ENCODE measurements at regions not wholly inside any gene's neighbourhood (a gene's known extent, or its start where the extent isn't known, plus 50 kb on each side); places are given as distances from the start of the nearest gene placed in this dataset.

DNA sequence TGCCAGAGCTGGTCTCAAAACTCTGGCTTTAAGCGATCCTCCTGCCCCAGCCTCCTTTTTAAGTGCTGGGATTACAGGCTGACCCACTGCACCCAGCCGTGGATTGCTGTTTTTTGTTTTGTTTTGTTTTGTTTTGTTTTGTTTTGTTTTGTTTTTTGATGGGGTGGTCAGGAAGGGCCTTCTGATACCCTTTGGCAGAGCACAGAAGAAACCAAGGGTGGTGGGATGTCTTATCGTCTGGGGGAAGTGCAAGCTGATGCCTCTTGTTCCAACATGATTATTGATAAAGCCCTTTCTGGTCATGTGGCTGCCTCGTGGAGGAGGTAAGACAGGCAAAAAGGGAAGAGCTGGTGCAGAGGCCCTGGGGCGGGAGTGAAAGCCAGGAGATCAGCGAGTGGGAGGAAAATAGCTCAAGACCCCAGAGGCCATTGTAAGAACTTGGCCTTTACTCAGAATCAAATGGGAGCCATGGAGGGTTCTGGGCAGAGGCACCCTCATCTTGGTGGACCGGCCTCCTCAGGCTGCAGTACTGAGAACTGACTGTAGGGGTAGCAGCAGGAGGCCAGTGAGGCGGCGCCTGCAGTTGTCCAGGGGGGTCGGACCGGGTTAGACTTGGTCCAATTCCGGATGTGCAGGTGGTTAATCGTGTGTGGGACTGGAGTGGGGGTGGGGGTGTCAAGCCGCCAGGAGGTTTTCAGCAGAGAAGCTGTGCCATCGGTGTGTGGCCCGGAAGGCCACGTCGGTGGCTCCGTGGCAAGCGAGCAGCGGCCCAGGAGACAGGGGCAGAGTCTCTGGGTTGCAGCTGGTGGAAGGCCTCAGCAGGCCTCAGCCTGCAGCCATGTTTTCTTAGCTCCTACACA lies 84.4 kb upstream of the GSE1 start:
- H4K5ac ChIP-seq (ENCODE audit: insufficient read length, low read depth, low read length): no peak overlapping the region
- H3K9ac ChIP-seq (ENCODE audit: extremely low read depth, insufficient read length, low read length): no peak overlapping the region
- H2AK5ac ChIP-seq (ENCODE audit: insufficient read length, low read length): no peak overlapping the region
- H3K27ac ChIP-seq (ENCODE audit: insufficient read length, low read depth, low read length): no peak overlapping the region
- H3K27me3 ChIP-seq (ENCODE audit: insufficient read depth, low read length): no peaks in the 10 kb centered on the region
- no peak overlapping the region for H3T11ph ChIP-seq (ENCODE audit: low read length)
- H3K4me1 ChIP-seq (ENCODE audit: insufficient read depth, low read length): peaks cover 3% of the 10 kb centered on the region; the same call in 1 of the 2 replicates
- no peak overlapping the region for H3K27ac Mint-ChIP-seq
- H4K20me1 ChIP-seq (ENCODE audit: control insufficient read depth, insufficient read depth, insufficient read length): no peaks in the 10 kb centered on the region
- H2AFZ ChIP-seq (ENCODE audit: low read length): no peak overlapping the region
- no peaks in the 10 kb centered on the region; a peak in 1 of 7 replicates for H3K36me3 Mint-ChIP-seq (ENCODE audit: insufficient read depth in 1 of 3, low read depth in 3 of 3)
- H3K79me2 ChIP-seq (ENCODE audit: insufficient read depth, low read length): no peaks in the 10 kb centered on the region
- H3K23ac ChIP-seq (ENCODE audit: insufficient read length, low read depth, low read length): no peak overlapping the region
- TF ChIP-seq, protein P1, sequence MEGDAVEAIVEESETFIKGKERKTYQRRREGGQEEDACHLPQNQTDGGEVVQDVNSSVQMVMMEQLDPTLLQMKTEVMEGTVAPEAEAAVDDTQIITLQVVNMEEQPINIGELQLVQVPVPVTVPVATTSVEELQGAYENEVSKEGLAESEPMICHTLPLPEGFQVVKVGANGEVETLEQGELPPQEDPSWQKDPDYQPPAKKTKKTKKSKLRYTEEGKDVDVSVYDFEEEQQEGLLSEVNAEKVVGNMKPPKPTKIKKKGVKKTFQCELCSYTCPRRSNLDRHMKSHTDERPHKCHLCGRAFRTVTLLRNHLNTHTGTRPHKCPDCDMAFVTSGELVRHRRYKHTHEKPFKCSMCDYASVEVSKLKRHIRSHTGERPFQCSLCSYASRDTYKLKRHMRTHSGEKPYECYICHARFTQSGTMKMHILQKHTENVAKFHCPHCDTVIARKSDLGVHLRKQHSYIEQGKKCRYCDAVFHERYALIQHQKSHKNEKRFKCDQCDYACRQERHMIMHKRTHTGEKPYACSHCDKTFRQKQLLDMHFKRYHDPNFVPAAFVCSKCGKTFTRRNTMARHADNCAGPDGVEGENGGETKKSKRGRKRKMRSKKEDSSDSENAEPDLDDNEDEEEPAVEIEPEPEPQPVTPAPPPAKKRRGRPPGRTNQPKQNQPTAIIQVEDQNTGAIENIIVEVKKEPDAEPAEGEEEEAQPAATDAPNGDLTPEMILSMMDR (conservative IDR thresholded peaks at IDR 0.05): peak; percentile 56
- H3K23me2 ChIP-seq (ENCODE audit: insufficient read length, low read depth, low read length, poor library complexity, severe bottlenecking): no peaks in the 10 kb centered on the region
- H3K79me1 ChIP-seq (ENCODE audit: insufficient read depth, low read depth, low read length, poor library complexity, severe bottlenecking): no peaks in the 10 kb centered on the region
- H2BK12ac ChIP-seq (ENCODE audit: insufficient read length, low read depth, low read length): no peak overlapping the region
- no peak overlapping the region for H4K91ac ChIP-seq (ENCODE audit: insufficient read length, low read depth, low read length)
- H3K4me3 Mint-ChIP-seq: no peak overlapping the region
- H3K9me3 ChIP-seq (ENCODE audit: control insufficient read depth, low read depth, low read length): no peaks in the 10 kb centered on the region
- H3K56ac ChIP-seq (ENCODE audit: insufficient read length, low read depth, low read length): no peak overlapping the region
- H2BK20ac ChIP-seq (ENCODE audit: low read depth, low read length, poor library complexity, severe bottlenecking): no peak overlapping the region
- no peak overlapping the region for H4K8ac ChIP-seq (replicated peaks; ENCODE audit: insufficient read length, low read depth, low read length)
- H2BK5ac ChIP-seq (ENCODE audit: insufficient read length, low read length): no peak overlapping the region
- no CpG with 5 or more reads among the region's 21 CpGs for WGBS (ENCODE audit: extremely low coverage, insufficient read length, low lambda C conversion rate)
- H3K4me2 ChIP-seq (ENCODE audit: insufficient read depth, insufficient read length, low read length): no peak overlapping the region
- H3K4ac ChIP-seq (ENCODE audit: low read depth, low read length): no peak overlapping the region
- peaks cover 2% of the 10 kb centered on the region; the same call in 1 of the 2 replicates for H3K27me3 Mint-ChIP-seq (ENCODE audit: low read depth)
- peaks cover 19 to 27% of the 10 kb centered on the region in 2 experiments for H3K4me1 Mint-ChIP-seq
- no peak overlapping the region for H2BK15ac ChIP-seq (ENCODE audit: low read depth, low read length)
- no peak overlapping the region for H3K18ac ChIP-seq (ENCODE audit: insufficient read length, low read depth, low read length)
- H2BK120ac ChIP-seq (ENCODE audit: low read depth, low read length, poor library complexity, severe bottlenecking): no peak overlapping the region
- H3K9me3 Mint-ChIP-seq: no peaks in the 10 kb centered on the region
- no peak overlapping the region for H3K14ac ChIP-seq (ENCODE audit: insufficient read depth, low read length)
- no peak for DNase-seq

Measured in H9 (cell line).